Stomach (tissue), 4 donors: ENCODE measurements at regions not wholly inside any gene's neighbourhood (a gene's known extent, or its start where the extent isn't known, plus 50 kb on each side); places are given as distances from the start of the nearest gene placed in this dataset.

Experiments
- POLR2A ChIP-seq, 4 donors: fragments of 450-650 bp; IDR thresholded peaks; one replicate each; pipeline ENCODE4 v1.6.1; 2016; ENCODE audit warnings: antibody characterized with exemption in 4 of 4, control low read depth in 2 of 4, mild to moderate bottlenecking in 1 of 4, moderate library complexity in 1 of 4
- TF ChIP-seq, protein P1 (sequence below), 7 experiments: fragments of 450-650 bp in 4 of 7; fragments of 200-600 bp in 3 of 7; sonication (generic) in 3 of 7; IDR thresholded peaks; one replicate each; pipeline ENCODE4 v1.5.1; 2016 to 2019; ENCODE audit warnings: antibody characterized with exemption in 7 of 7, control low read depth in 2 of 7, mild to moderate bottlenecking in 1 of 7

DNA sequence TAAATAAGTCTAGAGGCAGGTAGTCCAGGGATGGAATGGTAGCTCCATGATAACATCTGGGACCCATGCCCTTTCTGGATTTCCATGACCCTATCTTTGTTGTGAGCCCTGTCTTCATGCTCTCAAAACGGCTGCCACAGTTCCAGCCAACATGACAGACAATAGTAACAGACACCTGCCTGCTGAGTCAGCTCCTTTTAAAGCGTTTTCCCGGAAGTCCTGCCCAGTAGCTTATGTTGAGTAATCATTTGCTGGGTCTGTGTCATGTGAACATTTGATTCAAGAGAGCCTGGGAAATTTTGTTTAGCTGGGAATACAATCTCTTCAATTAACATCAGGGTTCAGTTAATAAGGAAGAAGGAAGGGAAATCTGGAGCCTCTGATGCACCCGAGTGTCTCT, 262.2 kb upstream of the SULF2 start:
- no peak for TF ChIP-seq POLR2A (IDR thresholded peaks at IDR 0.05)
- TF ChIP-seq, protein P1, sequence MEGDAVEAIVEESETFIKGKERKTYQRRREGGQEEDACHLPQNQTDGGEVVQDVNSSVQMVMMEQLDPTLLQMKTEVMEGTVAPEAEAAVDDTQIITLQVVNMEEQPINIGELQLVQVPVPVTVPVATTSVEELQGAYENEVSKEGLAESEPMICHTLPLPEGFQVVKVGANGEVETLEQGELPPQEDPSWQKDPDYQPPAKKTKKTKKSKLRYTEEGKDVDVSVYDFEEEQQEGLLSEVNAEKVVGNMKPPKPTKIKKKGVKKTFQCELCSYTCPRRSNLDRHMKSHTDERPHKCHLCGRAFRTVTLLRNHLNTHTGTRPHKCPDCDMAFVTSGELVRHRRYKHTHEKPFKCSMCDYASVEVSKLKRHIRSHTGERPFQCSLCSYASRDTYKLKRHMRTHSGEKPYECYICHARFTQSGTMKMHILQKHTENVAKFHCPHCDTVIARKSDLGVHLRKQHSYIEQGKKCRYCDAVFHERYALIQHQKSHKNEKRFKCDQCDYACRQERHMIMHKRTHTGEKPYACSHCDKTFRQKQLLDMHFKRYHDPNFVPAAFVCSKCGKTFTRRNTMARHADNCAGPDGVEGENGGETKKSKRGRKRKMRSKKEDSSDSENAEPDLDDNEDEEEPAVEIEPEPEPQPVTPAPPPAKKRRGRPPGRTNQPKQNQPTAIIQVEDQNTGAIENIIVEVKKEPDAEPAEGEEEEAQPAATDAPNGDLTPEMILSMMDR (IDR thresholded peaks at IDR 0.05): no peak
